ENCODE measurements at regions not wholly inside any gene's neighbourhood (a gene's known extent, or its start where the extent isn't known, plus 50 kb on each side); places are given as distances from the start of the nearest gene placed in this dataset.
"Not testable (repeated sequence)": the region's sequence is repeated elsewhere in the genome, so short reads cannot be mapped to it uniquely, and the experiment has no call there.

GRCh38 chr1:194476351-194476750, 1289.9 kb upstream of the B3GALT2 start:
- DNase-seq, result no peak

GRCh38 chr1:194474701-194475100, 1288.3 kb upstream of the B3GALT2 start:
- no peak for DNase-seq

- no peak for DNase-seq
These were observed 1287.4 kb upstream of the B3GALT2 start for GRCh38 chr1:194473766-194474165.

GRCh38 chr1:194469282-194469681, 1282.9 kb upstream of the B3GALT2 start:
- DNase-seq, result no peak

- DNase-seq, result no peak
These were observed 1280.3 kb upstream of the B3GALT2 start for GRCh38 chr1:194466706-194467105.

GRCh38 chr1:194447636-194448035, 1261.2 kb upstream of the B3GALT2 start:
- no peak for DNase-seq

GRCh38 chr1:194445244-194445643, 1258.8 kb upstream of the B3GALT2 start:
- DNase-seq, result no peak

- DNase-seq, result no peak
These were observed 1256.6 kb upstream of the B3GALT2 start for GRCh38 chr1:194442901-194443575.

- no peak for DNase-seq
These were observed 1250.7 kb upstream of the B3GALT2 start for GRCh38 chr1:194437135-194437534.

- no peak for DNase-seq
These were observed 1244.7 kb upstream of the B3GALT2 start for GRCh38 chr1:194431121-194431520.

- no peak for DNase-seq
These were observed 1234.3 kb upstream of the B3GALT2 start for GRCh38 chr1:194420706-194421105.

GRCh38 chr1:194419721-194420120, 1233.3 kb upstream of the B3GALT2 start:
- DNase-seq, result no peak

GRCh38 chr1:194410756-194411155, 1224.3 kb upstream of the B3GALT2 start:
- no peak for DNase-seq

- not testable (repeated sequence) for DNase-seq
These were observed 1220.8 kb upstream of the B3GALT2 start for GRCh38 chr1:194407238-194407637.

- DNase-seq, result no peak
These were observed 1208.3 kb upstream of the B3GALT2 start for GRCh38 chr1:194394676-194395075.

- no peak for DNase-seq
These were observed 1201.1 kb upstream of the B3GALT2 start for GRCh38 chr1:194387531-194387930.

- no peak for DNase-seq
These were observed 1192.1 kb upstream of the B3GALT2 start for GRCh38 chr1:194378517-194378916.

GRCh38 chr1:194374649-194375048, 1188.2 kb upstream of the B3GALT2 start:
- DNase-seq, result no peak

GRCh38 chr1:194372266-194372665, 1185.9 kb upstream of the B3GALT2 start:
- no peak for DNase-seq

GRCh38 chr1:194369622-194370021, 1183.2 kb upstream of the B3GALT2 start:
- no peak for DNase-seq

- DNase-seq, result no peak
These were observed 1182.6 kb upstream of the B3GALT2 start for GRCh38 chr1:194369060-194369459.

- DNase-seq, result no peak
These were observed 1180.7 kb upstream of the B3GALT2 start for GRCh38 chr1:194367121-194367520.

- no peak for DNase-seq
These were observed 1180.3 kb upstream of the B3GALT2 start for GRCh38 chr1:194366705-194367104.

GRCh38 chr1:194362327-194362726, 1175.9 kb upstream of the B3GALT2 start:
- DNase-seq, result no peak
